Activated naive CD4-positive, alpha-beta T cell (primary cell): ENCODE measurements at regions not wholly inside any gene's neighbourhood (a gene's known extent, or its start where the extent isn't known, plus 50 kb on each side); places are given as distances from the start of the nearest gene placed in this dataset.
"Not testable (repeated sequence)": the region's sequence is repeated elsewhere in the genome, so short reads cannot be mapped to it uniquely, and the experiment has no call there.

Experiments used
- DNase-seq, 4 experiments: peaks; one replicate each; lab custom pipeline; 2025; lab: John Stamatoyannopoulos, UW

DNA sequence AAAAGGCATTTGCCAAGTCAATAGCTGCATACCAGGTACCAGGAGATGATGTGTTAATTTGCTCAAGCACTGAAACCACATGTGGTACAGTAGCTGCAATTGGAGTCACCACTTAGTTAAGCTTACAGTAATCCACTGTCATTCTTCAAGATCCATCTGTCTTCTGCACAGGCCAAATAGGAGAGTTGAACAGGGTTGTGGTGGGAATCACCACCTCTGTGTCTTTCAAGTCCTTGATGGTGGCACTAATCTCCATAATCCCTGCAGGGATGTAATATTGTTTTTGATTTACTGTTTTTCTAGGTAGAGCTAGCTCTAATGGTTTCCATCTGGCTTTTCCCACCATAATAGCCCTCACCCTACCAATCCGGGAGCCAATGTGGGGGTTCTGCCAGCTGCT lies 91.9 kb downstream of the FCRL5 start:
- DNase-seq = no peak

DNA sequence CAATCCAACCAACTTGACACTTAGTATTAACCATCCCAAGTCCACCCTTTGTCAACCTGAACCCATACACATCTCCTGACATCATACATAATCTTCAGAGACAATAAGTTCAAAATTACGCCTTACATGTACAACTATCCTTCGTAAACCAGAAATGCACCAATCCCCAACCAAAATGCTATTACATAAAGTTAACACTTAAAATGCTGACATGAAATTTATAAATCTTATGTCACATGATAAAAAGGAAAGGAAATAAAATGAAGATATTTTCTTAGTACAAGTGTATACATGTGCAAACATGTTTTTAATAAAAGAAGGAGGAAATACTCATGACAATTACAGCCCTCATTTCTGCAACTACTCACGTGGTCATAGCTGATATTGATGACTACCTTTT lies 95.0 kb downstream of the FCRL5 start:
- no peak for DNase-seq

DNA sequence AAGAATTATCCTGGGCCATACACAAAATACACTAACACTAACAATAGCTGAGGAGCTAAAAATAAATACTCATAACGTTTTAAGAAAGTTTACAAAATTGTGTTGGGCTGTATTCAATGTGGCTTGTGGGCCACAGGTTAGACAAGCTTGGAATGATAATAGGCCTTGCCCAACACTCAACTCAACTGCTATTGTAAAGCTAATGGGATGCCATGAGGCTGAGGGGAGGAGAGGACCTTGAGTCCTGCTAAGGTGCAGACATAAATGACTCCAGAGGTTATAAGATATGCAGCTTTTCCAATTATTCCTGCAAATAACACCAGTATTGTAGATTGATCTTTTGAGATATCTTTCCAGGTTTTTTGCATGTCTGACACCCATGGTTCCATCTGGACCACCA lies 97.0 kb downstream of the FCRL5 start:
- DNase-seq = no peak

DNA sequence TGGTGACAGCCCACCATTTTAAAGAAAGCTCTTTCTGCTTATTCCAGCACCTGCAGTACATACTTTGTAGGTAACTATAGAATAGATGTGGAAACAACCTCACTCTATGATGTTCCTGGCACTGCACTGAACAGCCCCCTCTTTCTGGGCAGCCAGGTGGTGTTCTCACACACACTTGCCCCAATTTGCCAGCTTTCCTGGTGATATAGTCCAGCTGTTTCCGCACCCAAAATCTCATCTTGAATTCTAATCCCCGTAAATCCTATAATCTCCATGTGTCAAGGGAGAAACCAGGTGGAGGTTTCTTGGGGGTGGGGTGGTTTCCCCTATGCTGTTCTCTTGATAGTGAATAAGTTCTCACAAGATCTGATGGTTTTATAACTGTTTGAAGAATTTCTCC lies 102.2 kb downstream of the FCRL5 start:
- DNase-seq = no peak

DNA sequence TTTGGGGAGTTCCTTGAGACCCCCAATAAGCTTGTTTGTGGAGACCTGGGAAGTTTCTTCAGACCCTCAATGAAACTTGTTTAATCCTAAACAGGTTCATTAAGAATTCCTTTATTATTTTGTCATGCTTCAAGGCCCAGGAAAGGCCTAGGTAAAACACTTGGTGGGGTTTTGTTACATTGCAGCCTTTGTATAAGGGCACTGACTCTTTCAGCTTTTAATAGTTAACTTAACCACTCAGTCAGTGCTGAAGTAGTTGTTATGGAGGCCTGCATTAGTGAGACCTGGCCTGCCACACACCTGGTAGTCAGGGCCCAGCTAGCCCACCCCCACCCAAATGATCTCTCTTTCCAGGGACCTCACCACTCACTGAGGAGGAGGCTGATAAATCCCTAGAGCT lies 103.7 kb downstream of the FCRL5 start:
- DNase-seq = no peak

DNA sequence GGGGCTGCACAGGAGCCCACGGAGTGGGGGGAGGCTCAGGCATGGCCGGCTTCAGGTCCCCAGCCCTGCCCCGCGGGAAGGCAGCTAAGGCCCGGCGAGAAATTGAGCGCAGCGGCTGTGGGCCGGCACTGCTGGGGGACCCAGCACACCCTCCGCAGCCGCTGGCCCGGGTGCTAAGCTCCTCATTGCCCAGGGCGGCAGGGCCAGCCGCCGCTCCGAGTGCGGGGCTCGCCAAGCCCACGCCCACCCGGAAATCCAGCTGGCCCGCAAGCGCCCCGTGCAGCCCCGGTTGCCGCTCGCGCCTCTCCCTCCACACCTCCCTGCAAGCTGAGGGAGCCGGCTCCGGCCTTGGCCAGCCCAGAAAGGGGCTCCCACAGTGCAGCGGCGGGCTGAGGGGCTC lies 106.0 kb downstream of the FCRL5 start:
- not testable (repeated sequence) for DNase-seq

DNA sequence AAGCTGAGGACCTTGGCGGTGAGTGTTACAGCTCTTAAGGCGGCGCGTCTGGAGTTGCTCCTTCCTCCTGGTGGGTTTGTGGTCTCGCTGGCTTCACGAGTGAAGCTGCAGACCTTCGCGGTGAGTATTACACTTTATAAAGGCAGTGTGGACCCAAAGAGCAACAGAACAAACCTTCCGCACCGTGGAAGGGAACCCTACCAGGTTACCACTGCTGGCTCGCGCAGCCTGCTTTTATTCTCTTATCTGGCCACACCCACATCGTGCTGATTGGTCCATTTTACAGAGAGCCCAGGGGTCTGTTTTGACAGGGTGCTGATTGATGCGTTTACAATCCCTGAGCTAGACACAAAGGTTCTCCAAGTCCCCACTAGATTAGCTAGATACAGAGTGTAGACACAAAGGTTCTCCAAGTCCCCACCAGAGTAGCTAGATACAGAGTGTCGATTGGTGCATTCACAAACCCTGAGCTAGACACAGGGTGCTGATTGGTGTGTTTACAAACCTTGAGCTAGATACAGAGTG lies 106.6 kb downstream of the FCRL5 start:
- DNase-seq = not testable (repeated sequence)

DNA sequence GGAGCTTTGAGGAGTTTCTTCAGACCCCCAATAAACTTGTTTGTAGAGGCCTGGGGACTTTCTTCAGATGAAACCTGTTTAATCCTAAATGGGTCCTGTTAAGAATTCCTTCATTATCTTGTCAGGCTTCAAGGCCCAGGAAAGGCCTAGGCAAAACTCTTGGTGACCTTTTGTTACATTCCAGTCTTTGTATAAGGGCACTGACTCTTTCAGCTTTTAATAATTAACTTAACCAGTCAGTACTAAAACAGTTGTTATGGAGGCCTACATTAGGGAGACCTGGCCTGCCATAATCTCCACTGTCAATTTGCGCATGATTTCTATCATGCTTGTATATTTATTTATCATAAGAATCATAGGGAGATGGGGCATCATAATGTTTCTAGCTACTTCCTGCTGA lies 110.2 kb downstream of the FCRL5 start:
- no peak for DNase-seq

DNA sequence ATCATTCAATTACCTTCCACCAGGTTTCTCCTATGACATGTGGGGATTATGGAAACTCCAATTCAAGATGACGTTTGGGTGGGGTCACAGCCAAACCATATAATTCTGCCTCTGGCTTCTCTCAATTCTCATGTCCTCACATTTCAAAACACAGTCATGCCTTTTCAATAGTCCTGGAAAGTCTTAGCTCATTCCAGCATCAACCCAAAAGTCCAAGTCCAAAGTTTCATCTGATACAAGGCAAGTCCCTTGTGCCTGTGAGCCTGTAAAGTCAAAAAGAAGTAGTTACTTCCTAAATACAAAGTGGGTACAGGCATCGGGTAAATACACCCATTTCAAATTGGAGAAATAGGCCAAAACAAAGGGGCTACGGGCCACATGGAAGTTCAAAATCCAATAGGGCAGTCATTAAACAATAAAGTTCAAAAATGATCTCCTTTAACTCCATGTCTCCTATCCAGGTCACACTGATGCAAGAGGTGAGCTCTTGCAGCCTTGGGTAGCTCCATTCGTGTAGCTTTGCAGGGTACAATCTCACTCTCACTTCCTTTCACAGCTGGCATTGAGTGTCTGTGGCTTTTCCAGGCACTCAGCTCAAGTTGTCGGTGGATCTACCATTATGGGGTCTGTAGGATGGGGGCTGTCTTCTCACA lies 112.9 kb downstream of the FCRL5 start:
- DNase-seq = no peak

DNA sequence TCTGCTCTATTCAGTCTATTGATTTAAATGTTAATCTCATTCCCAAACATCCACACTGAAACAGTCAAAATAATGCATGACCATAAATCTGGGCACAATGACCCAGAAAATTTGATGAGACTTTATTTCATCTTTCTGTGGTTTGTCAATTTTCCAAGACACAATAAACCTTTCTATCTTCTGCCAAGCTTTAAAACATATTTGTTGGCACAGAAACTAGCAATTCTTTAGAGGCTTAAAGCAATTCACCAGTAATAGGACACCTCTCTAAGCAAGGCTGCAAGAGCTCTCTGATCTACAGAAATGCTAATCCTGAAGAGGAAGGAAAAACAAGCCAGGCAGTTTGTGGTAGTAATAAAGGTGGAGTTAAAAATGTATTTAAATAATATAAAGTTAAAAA lies 113.7 kb downstream of the FCRL5 start:
- no peak for DNase-seq

DNA sequence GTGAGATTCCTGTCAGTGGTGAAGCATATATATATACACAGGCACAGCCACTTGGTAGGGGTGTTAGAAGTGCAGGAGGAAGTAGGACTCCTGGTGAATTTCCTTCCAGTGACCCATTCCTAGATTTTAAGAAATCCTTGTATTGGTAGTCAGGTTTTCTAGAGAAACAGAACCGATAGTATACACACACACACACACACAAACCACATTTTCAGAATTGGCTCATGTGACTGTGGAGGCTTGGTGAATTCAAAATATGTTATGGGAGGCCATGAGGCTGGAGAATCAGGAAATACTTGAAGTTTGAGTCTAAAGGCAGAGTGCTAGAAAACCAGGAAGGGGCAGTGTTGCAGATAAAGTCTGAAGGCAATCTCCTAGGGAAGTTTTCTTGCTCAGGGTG lies 114.2 kb downstream of the FCRL5 start:
- DNase-seq = no peak

DNA sequence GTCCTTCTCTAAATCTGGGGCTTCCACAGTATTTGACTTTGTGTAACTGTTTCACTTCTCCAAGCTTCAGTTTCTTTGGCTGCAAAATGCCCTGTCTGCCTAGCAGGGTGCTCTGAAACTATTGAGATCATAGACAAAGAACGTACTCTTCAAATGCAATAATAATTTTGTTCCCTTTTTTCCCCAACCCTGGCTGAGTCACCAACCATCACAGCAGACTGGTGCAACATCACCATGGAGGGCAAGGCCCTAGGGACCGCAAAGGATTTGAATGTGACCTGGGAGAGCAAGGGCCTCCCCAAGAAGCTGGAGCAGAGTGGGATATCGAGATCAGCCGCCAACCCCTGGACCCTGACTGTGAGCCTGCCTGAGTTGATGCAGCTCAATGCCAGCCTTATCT lies 115.0 kb downstream of the FCRL5 start:
- DNase-seq = no peak

DNA sequence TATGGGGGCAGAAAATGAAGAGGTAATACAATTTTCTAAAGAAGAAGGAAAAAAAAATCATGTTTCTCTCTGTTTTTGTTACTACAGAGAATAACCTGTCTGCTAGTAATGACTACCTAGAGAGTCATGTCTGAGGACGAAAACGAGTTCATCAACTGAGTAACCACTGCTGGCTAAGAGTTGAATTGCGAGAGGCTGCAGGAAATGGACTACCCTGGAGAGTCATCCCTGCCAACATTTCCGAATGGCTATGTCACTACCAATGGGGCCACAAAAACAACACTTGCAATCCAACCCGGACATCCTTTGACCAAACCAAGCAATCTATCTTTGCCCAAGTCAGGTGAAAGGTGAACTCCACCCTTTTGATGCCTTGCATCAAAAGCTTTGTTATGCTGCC lies 120.6 kb downstream of the FCRL5 start:
- no peak for DNase-seq

DNA sequence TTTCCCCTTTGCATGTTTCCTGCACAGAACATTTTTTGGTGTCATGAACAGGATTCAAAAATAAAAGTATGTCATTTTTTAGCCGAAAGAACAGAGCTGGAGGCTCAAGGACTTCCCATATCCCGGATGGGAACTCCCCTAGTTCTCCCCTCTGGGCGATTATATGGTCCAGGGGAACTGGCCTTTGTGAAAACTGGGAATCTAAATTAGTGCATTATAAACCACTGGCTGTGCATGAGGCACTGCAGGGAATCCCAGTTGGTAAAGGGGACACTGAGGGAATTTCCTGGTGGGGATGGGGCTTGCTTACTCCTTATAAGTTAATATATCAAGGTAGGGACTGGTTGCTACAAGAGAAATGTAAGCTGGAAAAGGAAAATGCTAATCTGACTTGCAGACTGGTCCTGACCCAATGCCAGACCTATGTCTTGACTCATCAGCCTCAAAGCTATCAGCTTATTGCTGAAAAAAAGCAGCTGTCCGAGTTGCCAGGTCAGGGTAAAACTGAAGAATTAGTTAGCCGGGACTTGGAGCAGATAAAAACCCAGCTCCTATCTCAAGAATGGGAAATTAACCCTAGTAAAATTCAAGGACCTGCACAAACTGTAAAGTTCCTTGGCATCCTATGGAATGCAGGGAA lies 122.6 kb downstream of the FCRL5 start:
- DNase-seq = no peak

DNA sequence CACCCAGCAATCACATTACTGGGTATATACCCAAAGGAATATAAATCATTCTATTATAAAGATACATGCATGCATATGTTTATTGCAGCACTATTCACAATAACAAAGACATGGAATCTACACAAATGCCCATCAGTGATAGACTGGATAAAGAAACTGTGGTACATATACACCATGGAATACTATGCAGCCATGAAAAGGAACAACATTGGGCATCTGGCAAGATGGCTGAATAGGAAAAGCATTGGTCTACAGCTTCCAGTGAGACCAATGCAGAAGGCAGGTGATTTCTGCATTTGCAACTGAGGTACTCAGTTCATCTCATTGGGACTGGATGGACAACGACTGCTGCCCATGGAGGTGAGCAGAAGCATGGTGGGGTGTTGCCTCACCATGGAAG lies 128.6 kb downstream of the FCRL5 start:
- DNase-seq = not testable (repeated sequence)

DNA sequence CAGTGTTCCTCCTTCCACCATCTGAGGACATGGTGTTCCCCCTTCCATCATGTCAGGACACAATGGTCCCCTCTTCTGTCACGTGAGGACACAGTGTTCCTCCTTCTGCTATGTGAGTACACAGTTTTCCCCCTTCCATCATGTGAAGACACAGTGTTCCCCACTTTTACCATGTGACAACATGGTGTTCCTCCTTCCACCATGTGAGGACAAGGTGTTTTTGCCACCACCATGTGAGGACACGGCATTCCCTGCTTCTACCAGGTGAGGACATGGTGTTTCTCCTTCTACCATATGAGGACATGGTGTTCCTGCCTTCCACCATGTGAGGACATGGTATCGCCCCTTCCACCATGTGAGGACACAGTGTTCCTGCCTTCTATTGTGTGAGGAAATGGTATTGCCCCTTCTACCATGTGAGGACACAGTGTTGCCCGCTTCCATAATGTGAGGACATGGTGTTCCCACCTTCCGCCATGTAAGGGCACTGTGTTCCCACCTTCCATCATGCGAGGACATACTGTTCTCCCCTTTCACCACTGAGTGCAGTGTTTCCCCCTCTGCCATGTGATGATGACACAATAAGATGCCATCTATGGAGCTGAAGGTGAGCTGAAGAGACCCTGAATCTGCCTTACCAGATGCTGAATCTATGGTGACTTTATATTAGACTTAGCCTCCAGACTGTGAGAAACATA lies 132.3 kb downstream of the FCRL5 start:
- no peak for DNase-seq

DNA sequence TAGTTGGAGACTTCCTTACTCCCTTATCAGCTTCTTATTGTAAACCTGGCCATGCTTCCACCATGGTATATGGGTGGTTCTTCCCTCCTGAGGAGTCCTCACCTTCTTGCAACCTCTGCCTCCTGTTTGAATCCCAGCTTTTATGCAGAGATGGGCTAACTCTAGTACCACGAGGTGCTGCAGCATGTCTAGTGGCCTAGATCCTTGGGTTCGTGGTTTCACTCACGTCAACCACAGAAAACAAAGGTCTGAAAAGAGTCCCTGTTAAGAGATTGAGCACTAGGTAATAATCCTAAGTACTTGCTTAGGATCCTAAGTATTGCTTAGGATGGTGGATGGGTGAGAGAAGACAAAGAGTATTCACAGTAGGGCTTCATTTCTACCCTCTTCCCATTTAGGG lies 133.7 kb downstream of the FCRL5 start:
- DNase-seq = no peak

DNA sequence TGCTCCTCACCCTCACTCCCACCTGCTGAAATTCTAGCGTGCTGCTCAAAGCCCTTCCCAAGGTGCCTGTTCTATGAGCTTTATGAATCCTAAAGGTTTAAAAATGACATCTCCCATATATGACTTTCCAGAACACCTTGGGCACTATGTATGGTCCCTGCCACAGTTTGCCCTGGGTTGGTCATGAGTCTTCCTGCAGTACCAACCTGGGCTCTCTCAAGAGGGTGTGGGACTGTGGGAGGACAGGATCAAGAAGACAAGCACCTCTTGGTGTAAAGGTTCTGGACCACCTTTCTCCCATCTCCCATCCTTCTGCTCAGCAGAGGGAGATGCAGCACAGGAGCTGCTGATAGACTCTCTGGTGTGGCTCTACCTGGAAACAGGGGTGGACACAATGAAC lies 134.1 kb downstream of the FCRL5 start:
- DNase-seq = no peak

DNA sequence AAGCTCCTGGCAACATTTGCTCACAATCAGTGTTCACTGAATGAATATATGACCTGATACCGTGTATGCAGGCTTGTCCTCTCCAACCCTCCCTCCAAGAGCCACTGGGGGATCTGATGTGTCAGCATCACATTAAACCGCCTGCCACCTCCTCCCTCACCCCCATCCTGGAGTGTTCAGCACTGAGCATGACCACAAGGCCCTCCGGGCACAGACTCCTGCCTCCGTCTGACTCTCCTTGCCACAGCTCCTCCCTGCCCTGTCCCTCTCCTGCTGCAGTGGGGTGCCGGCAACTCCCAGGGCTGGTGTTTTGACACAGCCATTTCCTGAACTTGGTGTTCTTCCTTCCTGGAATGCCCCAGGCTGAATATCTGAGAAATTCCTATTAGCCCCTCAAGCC lies 136.7 kb downstream of the FCRL5 start:
- no peak for DNase-seq

DNA sequence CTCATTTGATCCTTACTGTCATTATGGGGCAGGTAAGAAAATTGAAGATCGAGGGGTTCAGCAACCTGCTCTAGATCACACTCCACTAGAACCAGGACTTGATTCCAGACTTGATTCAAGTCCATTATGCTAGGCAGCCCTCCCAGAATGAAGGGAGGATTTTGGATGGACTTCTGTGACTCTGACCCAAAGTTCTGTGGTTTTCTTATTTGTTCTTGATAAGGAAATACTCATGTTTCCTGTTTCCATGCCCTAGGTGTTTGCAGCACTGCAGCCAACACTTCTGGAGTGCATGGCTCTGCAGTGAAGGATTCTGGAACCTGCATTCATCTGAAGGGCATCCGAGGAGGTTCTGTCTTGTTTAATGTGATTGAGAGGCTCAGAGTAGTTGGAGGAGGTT lies 140.0 kb downstream of the FCRL5 start:
- no peak for DNase-seq

DNA sequence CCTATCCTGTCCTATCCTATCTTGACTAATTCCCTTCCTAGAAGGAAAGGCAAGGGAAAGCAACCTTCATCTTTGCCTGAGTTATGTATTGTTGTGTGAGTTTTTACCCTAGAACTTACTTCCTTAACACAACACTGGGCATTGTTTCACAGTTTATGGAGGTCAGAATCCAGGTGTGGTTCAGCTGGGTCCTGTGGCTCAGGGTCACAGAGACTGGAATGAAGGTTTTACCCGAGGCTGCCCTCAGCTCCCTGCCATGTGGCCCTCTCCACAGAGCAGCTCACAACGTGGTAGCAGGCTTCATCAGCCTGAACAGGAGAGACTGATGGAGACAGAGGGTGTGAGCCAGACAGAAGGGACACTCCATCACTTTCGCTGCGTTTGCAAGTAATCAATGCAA lies 140.5 kb downstream of the FCRL5 start:
- DNase-seq = no peak

DNA sequence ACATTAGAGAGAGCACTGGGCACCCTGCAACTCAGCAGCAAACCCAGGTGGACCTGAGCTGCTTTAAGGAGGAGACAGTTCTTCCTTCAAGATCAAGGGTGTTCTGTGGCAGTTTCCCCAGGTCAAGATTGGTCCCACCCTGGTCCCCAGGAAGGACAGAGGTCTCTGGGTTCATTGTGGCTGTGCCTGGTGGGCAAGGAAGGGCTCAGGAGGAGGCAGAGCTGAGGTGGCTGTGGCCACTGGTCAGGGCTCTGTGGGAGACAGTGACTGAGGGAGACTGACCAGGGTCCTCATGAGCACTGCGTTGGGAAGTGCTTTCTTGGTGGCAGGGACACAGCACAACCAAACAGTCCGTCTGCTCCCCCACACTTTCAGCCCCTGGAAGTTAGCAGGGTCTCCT lies 141.3 kb downstream of the FCRL5 start:
- DNase-seq = no peak

DNA sequence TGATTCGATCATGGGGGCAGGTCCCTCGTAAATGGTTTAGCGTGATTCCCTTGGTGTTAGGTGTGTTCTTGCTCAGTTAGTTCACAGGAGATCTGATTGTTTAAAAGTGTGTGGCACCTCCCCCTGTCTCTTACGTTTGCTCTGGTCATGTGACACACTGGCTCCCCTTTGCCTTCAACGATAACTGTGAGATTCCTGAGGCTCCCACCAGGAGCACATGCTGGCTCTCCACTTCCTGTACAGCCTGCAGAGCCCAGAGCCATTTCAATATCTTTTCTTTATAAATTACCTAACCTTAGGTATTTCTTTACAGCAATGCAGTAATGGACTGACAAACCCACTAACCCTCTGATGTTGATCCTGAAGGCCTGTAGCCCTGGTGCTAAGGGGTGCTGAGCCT lies 141.9 kb downstream of the FCRL5 start:
- DNase-seq = no peak
